IPS DF 6.9 (cell line): ENCODE measurements at regions not wholly inside any gene's neighbourhood (a gene's known extent, or its start where the extent isn't known, plus 50 kb on each side); places are given as distances from the start of the nearest gene placed in this dataset.
A peak's percentile ranks its signal among the peaks of the same experiment; 100 is the strongest.

Experiments
- DNase-seq: peaks from one replicate; pipeline ENCODE4 v3.0.0-alpha.2; 2013; ENCODE audit warnings: low read depth, low spot score
- H3K27ac ChIP-seq: one replicate; pipeline ENCODE4 v1.5.1; 2013; ENCODE audit warnings: low read length, control low read depth
- H3K27me3 ChIP-seq: 2 replicates; pipeline ENCODE4 v1.6.1; 2013; ENCODE audit warnings: mild to moderate bottlenecking, low read length; ENCODE audit not compliant: control insufficient read depth, insufficient read depth
- H3K36me3 ChIP-seq: 2 replicates; pipeline ENCODE4 v1.6.1; 2013; ENCODE audit warnings: low read length; ENCODE audit not compliant: control insufficient read depth, insufficient read depth
- H3K4me1 ChIP-seq: 2 replicates; pipeline ENCODE4 v1.6.1; 2013; ENCODE audit warnings: low read length; ENCODE audit not compliant: control insufficient read depth, insufficient read depth
- H3K4me3 ChIP-seq: 2 replicates; pipeline ENCODE4 v1.5.1; 2013; ENCODE audit warnings: mild to moderate bottlenecking, low read length
- H3K9me3 ChIP-seq: 2 replicates; pipeline ENCODE4 v1.6.1; 2013; ENCODE audit warnings: low read length, inconsistent platforms; ENCODE audit not compliant: control insufficient read depth, insufficient read depth
- WGBS: extraction: QIAGEN DNeasy Blood & Tissue Kit; methylation state at CpG from one replicate; pipeline ENCODE4 v1.1.7; 2013; ENCODE audit warnings: mixed read lengths, missing lambda C conversion rate; ENCODE audit not compliant: insufficient read length, insufficient coverage; 5-methylcytosine and 5-hydroxymethylcytosine counted together

- no peak for DNase-seq
- WGBS = no CpG with 5 or more reads among the region's 2 CpGs
Measured at GRCh38 chr2:176488431-176488830, 219.2 kb downstream of the MTX2 start.

DNA sequence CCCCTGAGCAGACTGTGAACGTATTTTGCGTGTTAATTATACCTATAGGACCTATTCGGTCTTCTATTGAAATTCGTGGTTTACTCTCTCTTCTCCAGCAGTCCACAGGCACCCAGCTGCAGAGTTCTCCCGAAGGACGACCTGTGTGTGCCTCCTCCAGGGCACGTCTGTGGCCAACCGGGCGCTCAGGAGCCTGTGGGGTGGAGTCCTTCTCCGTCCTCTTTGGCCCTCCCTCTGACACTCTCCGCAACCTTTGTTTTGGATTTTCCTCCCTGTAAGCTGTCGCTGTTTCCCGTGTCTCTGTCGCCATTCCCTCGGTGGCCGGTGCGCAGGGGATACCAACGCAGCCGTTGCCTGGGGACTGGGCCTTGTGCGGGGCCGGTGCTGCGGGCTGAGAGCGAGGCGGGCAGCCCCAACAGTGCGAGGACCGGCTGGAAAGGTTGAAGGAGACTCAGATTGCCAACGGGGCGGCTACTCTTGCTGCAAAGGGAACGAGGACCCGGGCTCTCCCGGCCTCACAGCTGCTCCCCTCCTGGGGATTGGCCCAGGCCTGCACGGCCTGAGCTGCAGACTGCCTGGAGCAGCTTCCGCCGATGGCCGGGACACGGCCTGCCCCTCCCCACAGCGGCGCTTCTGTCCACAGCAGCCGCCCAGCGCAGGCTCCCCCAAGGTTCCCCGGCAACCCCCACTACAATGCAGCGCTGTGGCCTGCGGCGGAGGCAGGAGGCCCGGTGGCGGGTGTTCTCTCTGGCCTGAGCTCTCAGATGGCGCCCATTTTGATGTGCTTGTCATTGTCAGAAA, 221.0 kb downstream of the MTX2 start:
- Histone ChIP-seq H3K9me3 (no peaks in the 10 kb centered on the region), H3K4me3 (peak overlapping the region; percentile 27; the same call in 1 of the 2 replicates), H3K27me3 (no peaks in the 10 kb centered on the region), H3K4me1 (0 out of 2 replicates have a peak, but pooled peaks cover 1% of the 10 kb centered on the region), H3K36me3 (no peaks in the 10 kb centered on the region), H3K27ac (no peak overlapping the region)
- no CpG with 5 or more reads among the region's 47 CpGs for WGBS
- DNase-seq = peak; percentile 16

More at GRCh38 chr2:176488431-176488830, 219.2 kb downstream of the MTX2 start:
- Histone ChIP-seq H3K4me1 (0 out of 2 replicates have a peak, but pooled peaks cover 1% of the 10 kb centered on the region), H3K9me3 (no peaks in the 10 kb centered on the region), H3K4me3 (no peak overlapping the region), H3K27ac (no peak overlapping the region), H3K27me3 (no peaks in the 10 kb centered on the region), H3K36me3 (no peaks in the 10 kb centered on the region)

DNA sequence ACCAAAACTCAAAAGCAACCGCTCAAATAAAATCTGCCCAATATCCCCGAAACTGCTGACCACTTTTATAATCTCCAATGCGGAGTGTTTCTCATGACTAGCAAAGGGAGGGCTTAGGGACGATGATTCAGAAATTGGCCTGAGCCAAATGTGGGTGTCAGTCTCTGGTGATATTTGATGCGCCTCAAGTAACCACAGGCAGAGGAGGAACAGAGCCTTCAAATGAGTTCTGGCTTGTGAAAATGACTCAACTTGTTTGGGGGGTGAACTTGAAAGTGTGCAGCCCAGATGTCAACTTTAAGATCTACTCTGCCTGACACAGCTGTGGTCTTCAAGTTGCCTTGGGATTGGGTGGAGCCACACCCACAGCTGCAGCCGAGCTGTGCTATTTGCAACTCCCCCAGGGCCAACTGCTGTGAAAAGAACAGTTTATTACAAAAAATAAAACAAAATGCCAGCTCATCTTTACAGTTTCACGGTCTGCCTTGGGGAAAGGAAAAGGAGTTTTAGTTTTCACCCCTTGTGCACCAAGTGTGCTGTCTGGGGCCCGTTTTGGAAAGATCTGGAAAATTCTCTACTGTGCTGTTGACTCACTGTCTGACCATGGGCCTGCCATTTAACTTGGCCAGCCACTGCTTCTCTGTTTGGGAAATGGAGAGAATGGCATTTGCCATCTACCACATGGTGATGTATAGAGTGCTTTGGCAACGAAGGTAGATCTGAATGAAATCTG, 222.1 kb downstream of the MTX2 start:
- no peak overlapping the region for H3K4me3 ChIP-seq
- no peaks in the 10 kb centered on the region for H3K27me3 ChIP-seq
- WGBS = no CpG with 5 or more reads among the region's 9 CpGs
- H3K9me3 ChIP-seq = no peaks in the 10 kb centered on the region
- DNase-seq = no peak
- 0 out of 2 replicates have a peak, but pooled peaks cover 1% of the 10 kb centered on the region for H3K4me1 ChIP-seq
- H3K27ac ChIP-seq = no peak overlapping the region
- H3K36me3 ChIP-seq = no peaks in the 10 kb centered on the region

- H3K36me3 ChIP-seq = no peaks in the 10 kb centered on the region
- H3K27ac ChIP-seq = no peak overlapping the region
- no peak overlapping the region for H3K4me3 ChIP-seq
- no CpG with 5 or more reads among the region's 1 CpG for WGBS
- H3K27me3 ChIP-seq = no peaks in the 10 kb centered on the region
- no peak for DNase-seq
- H3K9me3 ChIP-seq = no peaks in the 10 kb centered on the region
- H3K4me1 ChIP-seq = 0 out of 2 replicates have a peak, but pooled peaks cover 1% of the 10 kb centered on the region
Measured at GRCh38 chr2:176492583-176492982, 223.3 kb downstream of the MTX2 start.

GRCh38 chr2:176493226-176493825, 224.1 kb downstream of the MTX2 start:
- no CpG with 5 or more reads among the region's 7 CpGs for WGBS
- no peak for DNase-seq
- Histone ChIP-seq H3K9me3 (no peaks in the 10 kb centered on the region), H3K27me3 (no peaks in the 10 kb centered on the region), H3K4me1 (0 out of 2 replicates have a peak, but pooled peaks cover 1% of the 10 kb centered on the region), H3K36me3 (no peaks in the 10 kb centered on the region), H3K4me3 (no peak overlapping the region), H3K27ac (no peak overlapping the region)

DNA sequence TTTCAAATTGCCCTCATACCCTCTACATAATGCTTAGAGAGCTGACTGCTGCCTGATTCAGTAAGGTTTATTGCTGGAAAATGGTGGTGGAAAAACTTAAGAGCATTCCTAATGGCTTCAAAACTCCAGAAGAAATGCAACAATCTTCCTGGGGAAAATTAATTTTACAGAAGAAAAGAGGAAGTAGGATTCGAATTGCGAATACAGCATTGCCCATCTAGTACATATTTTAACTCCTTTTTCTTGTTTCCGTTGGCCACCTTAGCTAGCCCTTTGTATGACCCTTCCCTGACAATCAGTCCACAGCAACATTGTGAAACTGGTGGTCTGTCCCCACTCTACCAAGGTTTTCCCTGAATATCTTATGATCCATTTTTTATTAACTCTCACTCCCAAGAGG, 224.7 kb downstream of the MTX2 start:
- Histone ChIP-seq H3K4me1 (0 out of 2 replicates have a peak, but pooled peaks cover 1% of the 10 kb centered on the region), H3K9me3 (no peaks in the 10 kb centered on the region), H3K36me3 (no peaks in the 10 kb centered on the region), H3K4me3 (no peak overlapping the region), H3K27me3 (no peaks in the 10 kb centered on the region), H3K27ac (no peak overlapping the region)
- DNase-seq = no peak
- WGBS = no CpG with 5 or more reads among the region's 3 CpGs

GRCh38 chr2:176494949-176495353, 225.7 kb downstream of the MTX2 start:
- H3K36me3 ChIP-seq = no peaks in the 10 kb centered on the region
- no peak for DNase-seq
- H3K4me1 ChIP-seq = 0 out of 2 replicates have a peak, but pooled peaks cover 1% of the 10 kb centered on the region
- no peak overlapping the region for H3K4me3 ChIP-seq
- no peaks in the 10 kb centered on the region for H3K9me3 ChIP-seq
- H3K27me3 ChIP-seq = no peaks in the 10 kb centered on the region
- no peak overlapping the region for H3K27ac ChIP-seq
- WGBS = no CpG with 5 or more reads among the region's 2 CpGs

DNA sequence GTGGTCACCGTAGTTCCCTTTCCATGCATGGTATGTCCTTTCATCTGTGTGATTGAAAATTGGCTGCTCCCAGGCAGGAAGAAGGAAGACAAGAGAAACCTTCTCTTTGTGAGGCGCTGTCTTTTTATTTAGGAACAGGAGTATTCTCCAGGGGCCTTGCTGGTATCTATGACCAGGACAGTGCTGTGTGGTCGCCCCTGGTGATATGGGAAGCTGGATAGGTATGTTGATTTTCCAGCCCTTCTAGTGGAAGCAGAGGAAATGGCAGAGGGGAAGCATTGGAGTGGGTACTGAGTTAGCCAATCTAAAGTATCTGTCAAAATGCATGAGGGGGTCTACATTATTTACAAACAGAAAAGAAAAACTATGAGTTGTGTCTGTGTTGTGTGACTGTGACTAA, 226.6 kb downstream of the MTX2 start:
- WGBS = no CpG with 5 or more reads among the region's 3 CpGs
- H3K4me1 ChIP-seq = no peaks in the 10 kb centered on the region
- DNase-seq = no peak

DNA sequence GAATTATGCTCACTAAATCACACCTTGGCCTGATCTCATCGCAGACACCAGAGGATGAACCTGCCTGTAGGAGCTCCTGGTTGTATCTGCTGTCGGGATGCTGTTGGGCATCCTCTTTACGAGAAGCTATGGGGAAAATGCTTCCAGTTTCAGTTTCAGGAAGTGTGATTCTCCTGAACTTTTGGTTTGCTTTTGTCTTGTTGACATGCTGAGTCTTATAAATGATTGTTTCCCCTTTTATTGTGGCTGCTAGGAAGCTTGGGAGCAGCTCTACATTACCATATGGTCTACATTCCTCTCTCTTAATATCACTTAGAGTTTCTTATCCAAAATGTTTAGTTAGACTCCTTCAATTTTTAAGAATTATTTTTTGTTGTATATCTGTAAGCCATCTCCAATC, 227.5 kb downstream of the MTX2 start:
- no peak overlapping the region for H3K27ac ChIP-seq
- no CpG with 5 or more reads among the region's 3 CpGs for WGBS
- DNase-seq = no peak
- no peaks in the 10 kb centered on the region for H3K36me3 ChIP-seq
- no peaks in the 10 kb centered on the region for H3K27me3 ChIP-seq
- H3K4me1 ChIP-seq = no peaks in the 10 kb centered on the region
- H3K9me3 ChIP-seq = no peaks in the 10 kb centered on the region
- H3K4me3 ChIP-seq = no peak overlapping the region

More for the DNA sequence above, 226.6 kb downstream of the MTX2 start:
- H3K4me3 ChIP-seq = no peak overlapping the region
- no peaks in the 10 kb centered on the region for H3K9me3 ChIP-seq
- H3K36me3 ChIP-seq = no peaks in the 10 kb centered on the region
- H3K27me3 ChIP-seq = no peaks in the 10 kb centered on the region
- H3K27ac ChIP-seq = no peak overlapping the region

DNA sequence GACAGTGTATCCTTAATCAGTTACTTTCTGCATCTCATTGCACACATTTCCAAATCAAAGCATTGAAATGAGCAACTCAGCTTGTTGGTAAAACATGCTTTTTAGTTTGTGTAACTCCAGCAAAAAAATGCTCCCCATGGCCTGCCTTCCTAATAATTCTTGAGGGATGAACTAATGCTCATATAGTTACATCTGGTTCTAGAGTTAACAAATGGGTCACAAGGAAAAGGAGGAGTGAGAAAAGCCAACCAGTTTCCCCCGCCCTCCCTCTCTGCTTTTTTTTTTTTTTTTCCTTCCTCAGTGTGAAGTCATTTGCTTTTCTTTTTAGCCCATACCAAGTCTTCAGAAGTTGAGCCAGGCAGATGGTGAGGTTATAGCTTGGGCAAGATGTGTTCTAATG, 231.7 kb downstream of the MTX2 start:
- no peak overlapping the region for H3K27ac ChIP-seq
- no CpG with 5 or more reads among the region's 1 CpG for WGBS
- H3K27me3 ChIP-seq = no peaks in the 10 kb centered on the region
- DNase-seq = no peak
- no peak overlapping the region for H3K4me3 ChIP-seq
- H3K36me3 ChIP-seq = no peaks in the 10 kb centered on the region
- no peaks in the 10 kb centered on the region for H3K9me3 ChIP-seq
- H3K4me1 ChIP-seq = no peaks in the 10 kb centered on the region
